Panc1 (cell line): ENCODE measurements at regions not wholly inside any gene's neighbourhood (a gene's known extent, or its start where the extent isn't known, plus 50 kb on each side); places are given as distances from the start of the nearest gene placed in this dataset.

ENCODE experiments used
- ATAC-seq: fragments of 200-7000 bp; cut with Tn5 transposase; 2 replicates; pipeline ENCODE4 v1.9.1; 2020; ENCODE audit warnings: mild to moderate bottlenecking, moderate library complexity
- BruUV-seq: library from RNA; stranded (reverse); fragments of 400-500 nt; replicated peaks from 2 replicates; lab custom pipeline; 2021; lab: Mats Ljungman, UMichigan
- CTCF ChIA-PET: fragments of 300-600 bp; sonication (Branson Sonifier 250); formaldehyde crosslinking; loops from one replicate; lab custom pipeline; 2022; ENCODE audit warnings: antibody characterized with exemption; lab: Charles Lee
- POLR2A ChIA-PET: fragments of 300-600 bp; sonication (Branson Sonifier 250); formaldehyde crosslinking; loops from one replicate; lab custom pipeline; 2022; ENCODE audit warnings: antibody characterized with exemption; lab: Charles Lee
- DNase-seq: peaks from one replicate; pipeline ENCODE4 v3.0.0-alpha.2; 2010; ENCODE audit warnings: low read depth, low spot score
- H3K27ac ChIP-seq: 2 replicates; pipeline ENCODE4 v1.5.1; 2011; ENCODE audit warnings: mild to moderate bottlenecking, low read length, inconsistent platforms
- H3K27me3 ChIP-seq: fragments of 200-500 bp; sonication (Bioruptor generic); 2 replicates; pipeline ENCODE4 v1.6.0; 2014; ENCODE audit warnings: low read length, inconsistent platforms; ENCODE audit not compliant: control insufficient read depth, insufficient read depth
- H3K36me3 ChIP-seq: fragments of 200-500 bp; sonication (Bioruptor generic); 2 replicates; pipeline ENCODE4 v1.5.1; 2014; ENCODE audit warnings: inconsistent platforms, mild to moderate bottlenecking, low read length, moderate library complexity; ENCODE audit not compliant: control insufficient read depth, insufficient read depth
- H3K4me1 ChIP-seq: 2 replicates; pipeline ENCODE4 v1.5.1; 2011; ENCODE audit warnings: inconsistent platforms, mild to moderate bottlenecking, low read length, moderate library complexity; ENCODE audit not compliant: control insufficient read depth, insufficient read depth
- H3K4me3 ChIP-seq, 2 experiments: 2 replicates each; pipeline ENCODE4 v1.5.1; 2011 to 2012; ENCODE audit warnings: low read depth in 2 of 2, low read length in 2 of 2, mild to moderate bottlenecking in 2 of 2, inconsistent platforms in 1 of 2, moderate library complexity in 1 of 2
- H3K9me3 ChIP-seq: fragments of 200-500 bp; sonication (Bioruptor generic); 2 replicates; pipeline ENCODE4 v1.5.1; 2014; ENCODE audit warnings: low read depth, mild to moderate bottlenecking, inconsistent platforms, low read length, moderate library complexity; ENCODE audit not compliant: control insufficient read depth, insufficient read depth
- CTCF ChIP-seq: fragments of 450-650 bp; IDR thresholded peaks from 2 replicates; pipeline ENCODE4 v1.5.1; 2017; ENCODE audit warnings: mild to moderate bottlenecking
- POLR2AphosphoS5 ChIP-seq: IDR thresholded peaks from 2 replicates; pipeline ENCODE4 v1.6.1; 2012; ENCODE audit warnings: mild to moderate bottlenecking, low read depth, low read length, moderate library complexity
- REST ChIP-seq, 2 experiments: IDR thresholded peaks; 2 replicates each; pipeline ENCODE4 v1.6.1; 2011 to 2012; ENCODE audit warnings: low read depth in 2 of 2, control low read depth in 1 of 2, low read length in 1 of 2, mild to moderate bottlenecking in 1 of 2, moderate library complexity in 1 of 2; ENCODE audit not compliant: insufficient read depth in 1 of 2
- SIN3A ChIP-seq: IDR thresholded peaks from 2 replicates; pipeline ENCODE4 v1.6.1; 2012; ENCODE audit warnings: low read depth, mild to moderate bottlenecking, low read length, moderate library complexity, borderline replicate concordance; ENCODE audit not compliant: insufficient read depth
- TCF7L2 ChIP-seq: IDR thresholded peaks from 2 replicates; pipeline ENCODE4 v1.6.1; 2011; ENCODE audit warnings: mild to moderate bottlenecking, low read depth, low read length, inconsistent platforms
- in situ Hi-C: cut with HindIII; loops from 2 replicates; pipeline ENCODE4 v1.10.0; 2016; ENCODE audit warnings: low sequenced_read_pairs, low pct_unique_long_range_greater_than_20kb
- intact Hi-C: fragments of 100-400 bp; cut with micrococcal nuclease; formaldehyde crosslinking; loops from one replicate; pipeline ENCODE4 v1.10.0; 2022; ENCODE audit not compliant: unreplicated experiment

GRCh38 chr16:51818342-51818944, 667.4 kb upstream of the SALL1 start:
- Histone ChIP-seq H3K27me3 (no peaks in the 10 kb centered on the region), H3K9me3 (no peaks in the 10 kb centered on the region), H3K4me1 (no peaks in the 10 kb centered on the region), H3K36me3 (no peaks in the 10 kb centered on the region), H3K27ac (no peak overlapping the region), H3K4me3 (no peak overlapping the region)
- BruUV-seq, result no TSS peak
- intact Hi-C loops (no loop called here), in situ Hi-C loops (no loop called here)
- TF ChIP-seq CTCF, result peak; percentile 70
- TF ChIP-seq POLR2AphosphoS5, result no peak
- CTCF ChIA-PET, result no interaction called here
- ATAC-seq, result no peak
- peak; percentile 12 for DNase-seq
- POLR2A ChIA-PET, result no interaction called here

- DNase-seq (no peak), ATAC-seq (no peak)
- Histone ChIP-seq H3K4me3 (no peak overlapping the region), H3K9me3 (no peaks in the 10 kb centered on the region), H3K4me1 (no peaks in the 10 kb centered on the region), H3K27me3 (no peaks in the 10 kb centered on the region), H3K27ac (no peak overlapping the region), H3K36me3 (no peaks in the 10 kb centered on the region)
- no TSS peak for BruUV-seq
- POLR2A ChIA-PET, result no interaction called here
- intact Hi-C loops (no loop called here), in situ Hi-C loops (no loop called here)
- CTCF ChIA-PET, result no interaction called here
- TF ChIP-seq CTCF, result no peak
- no peak for TF ChIP-seq TCF7L2
Observed at GRCh38 chr16:51816929-51817328, 665.9 kb upstream of the SALL1 start.

GRCh38 chr16:51815523-51815922, 664.5 kb upstream of the SALL1 start:
- Histone ChIP-seq H3K4me3 (no peak overlapping the region), H3K4me1 (no peaks in the 10 kb centered on the region), H3K9me3 (no peaks in the 10 kb centered on the region), H3K36me3 (no peaks in the 10 kb centered on the region), H3K27ac (no peak overlapping the region), H3K27me3 (no peaks in the 10 kb centered on the region)
- ChIA-PET POLR2A (no interaction called here), CTCF (no interaction called here)
- BruUV-seq, result no TSS peak
- intact Hi-C loops (no loop called here), in situ Hi-C loops (no loop called here)
- DNase-seq (no peak), ATAC-seq (no peak)
- no peak for TF ChIP-seq CTCF
- TF ChIP-seq REST (IDR thresholded peaks at IDR 0.05; ENCODE audit: insufficient read depth in 1 of 2, low read depth in 2 of 2, low read length in 1 of 2), result no peak
- no peak for TF ChIP-seq SIN3A
- TF ChIP-seq TCF7L2, result no peak
- no peak for TF ChIP-seq POLR2AphosphoS5
